A673 (cell line): ENCODE measurements at regions not wholly inside any gene's neighbourhood (a gene's known extent, or its start where the extent isn't known, plus 50 kb on each side); places are given as distances from the start of the nearest gene placed in this dataset.

ENCODE experiments used
- BruUV-seq: library from RNA; stranded (reverse); fragments of 400-500 nt; replicated peaks from 2 replicates; lab custom pipeline; 2021; lab: Mats Ljungman, UMichigan
- CTCF ChIA-PET: fragments of 300-600 bp; sonication (Branson Sonifier 250); formaldehyde crosslinking; loops from one replicate; lab custom pipeline; 2022; ENCODE audit warnings: antibody characterized with exemption; lab: Charles Lee
- POLR2A ChIA-PET: fragments of 300-600 bp; sonication (Branson Sonifier 250); formaldehyde crosslinking; loops from one replicate; lab custom pipeline; 2022; ENCODE audit warnings: antibody characterized with exemption; ENCODE audit not compliant: low non-redundant PET; lab: Charles Lee
- DNase-seq: peaks from one replicate; pipeline ENCODE4 v3.0.0-alpha.2; 2015; ENCODE audit warnings: low spot score
- H3K27ac ChIP-seq: fragments of 200-600 bp; sonication (generic); 2 replicates; pipeline ENCODE4 v1.5.1; 2016; ENCODE audit warnings: mixed run types, low read depth, mild to moderate bottlenecking, mixed read lengths, antibody characterized with exemption, low read length; ENCODE audit not compliant: poor library complexity, severe bottlenecking
- H3K27me3 ChIP-seq: fragments of 200-600 bp; sonication (generic); replicated peaks from 2 replicates; pipeline ENCODE4 v1.6.1; 2017; ENCODE audit warnings: mixed run types, low read depth, mild to moderate bottlenecking, mixed read lengths, antibody characterized with exemption, low read length; ENCODE audit not compliant: insufficient read depth, poor library complexity
- H3K36me3 ChIP-seq: fragments of 200-600 bp; sonication (generic); 2 replicates; pipeline ENCODE4 v1.6.1; 2016; ENCODE audit warnings: mixed run types, mild to moderate bottlenecking, mixed read lengths, antibody characterized with exemption, low read length; ENCODE audit not compliant: insufficient read depth, poor library complexity, severe bottlenecking
- H3K4me1 ChIP-seq: fragments of 200-600 bp; sonication (generic); 2 replicates; pipeline ENCODE4 v1.6.1; 2017; ENCODE audit warnings: mixed run types, mild to moderate bottlenecking, mixed read lengths, antibody characterized with exemption, low read length; ENCODE audit not compliant: insufficient read depth, poor library complexity, severe bottlenecking
- H3K4me3 ChIP-seq: fragments of 200-600 bp; sonication (generic); 2 replicates; pipeline ENCODE4 v1.5.1; 2016; ENCODE audit warnings: low read depth, mixed run types, mild to moderate bottlenecking, mixed read lengths, low read length; ENCODE audit not compliant: poor library complexity, severe bottlenecking
- H3K9me3 ChIP-seq: fragments of 200-600 bp; sonication (generic); 2 replicates; pipeline ENCODE4 v1.6.1; 2016; ENCODE audit warnings: mixed run types, low read depth, mild to moderate bottlenecking, mixed read lengths, antibody characterized with exemption, low read length; ENCODE audit not compliant: poor library complexity, severe bottlenecking
- EZH2 ChIP-seq: fragments of 200-600 bp; sonication (generic); IDR thresholded peaks from 2 replicates; pipeline ENCODE4 v1.6.1; 2017; ENCODE audit warnings: borderline replicate concordance, low read depth, mild to moderate bottlenecking, mixed read lengths, antibody characterized with exemption, low read length; ENCODE audit not compliant: poor library complexity, severe bottlenecking
- intact Hi-C: fragments of 100-400 bp; cut with micrococcal nuclease; formaldehyde crosslinking; loops from one replicate; pipeline ENCODE4 v1.10.0; 2022; ENCODE audit not compliant: unreplicated experiment
- TF ChIP-seq, protein P1 (sequence below): fragments of 300-800, 200-600 bp; sonication (generic); conservative IDR thresholded peaks from 2 replicates; pipeline ENCODE4 v1.5.1; 2017; ENCODE audit warnings: low read depth, mild to moderate bottlenecking, antibody characterized with exemption, low read length, moderate library complexity, mixed read lengths

DNA sequence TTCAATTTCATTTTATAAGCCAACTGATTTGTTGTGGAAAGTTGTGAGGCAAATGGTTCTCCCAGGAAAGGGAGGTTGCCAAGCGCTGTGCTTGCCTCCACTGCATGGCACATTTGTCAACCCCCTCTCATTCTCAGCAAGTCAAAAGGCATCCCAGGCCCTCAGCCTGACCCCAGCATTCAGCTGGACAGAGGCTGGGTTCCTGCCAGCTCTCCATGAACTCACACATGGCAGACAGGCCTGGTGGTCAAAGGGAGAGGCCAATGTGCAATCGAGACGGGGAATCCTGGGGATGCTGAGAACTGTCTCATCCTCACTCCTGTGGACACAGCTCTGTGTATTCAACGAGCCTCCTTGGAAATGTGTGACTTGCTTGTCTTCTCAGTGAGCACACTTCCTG, 106.0 kb upstream of the CDH4 start:
- H3K4me3 ChIP-seq: no peak overlapping the region
- H3K27me3 ChIP-seq: peaks cover 17% of the 10 kb centered on the region
- H3K9me3 ChIP-seq: no peaks in the 10 kb centered on the region
- DNase-seq: no peak
- no peaks in the 10 kb centered on the region for H3K4me1 ChIP-seq
- CTCF ChIA-PET: no interaction called here
- no TSS peak for BruUV-seq
- TF ChIP-seq EZH2: no peak
- TF ChIP-seq, protein P1, sequence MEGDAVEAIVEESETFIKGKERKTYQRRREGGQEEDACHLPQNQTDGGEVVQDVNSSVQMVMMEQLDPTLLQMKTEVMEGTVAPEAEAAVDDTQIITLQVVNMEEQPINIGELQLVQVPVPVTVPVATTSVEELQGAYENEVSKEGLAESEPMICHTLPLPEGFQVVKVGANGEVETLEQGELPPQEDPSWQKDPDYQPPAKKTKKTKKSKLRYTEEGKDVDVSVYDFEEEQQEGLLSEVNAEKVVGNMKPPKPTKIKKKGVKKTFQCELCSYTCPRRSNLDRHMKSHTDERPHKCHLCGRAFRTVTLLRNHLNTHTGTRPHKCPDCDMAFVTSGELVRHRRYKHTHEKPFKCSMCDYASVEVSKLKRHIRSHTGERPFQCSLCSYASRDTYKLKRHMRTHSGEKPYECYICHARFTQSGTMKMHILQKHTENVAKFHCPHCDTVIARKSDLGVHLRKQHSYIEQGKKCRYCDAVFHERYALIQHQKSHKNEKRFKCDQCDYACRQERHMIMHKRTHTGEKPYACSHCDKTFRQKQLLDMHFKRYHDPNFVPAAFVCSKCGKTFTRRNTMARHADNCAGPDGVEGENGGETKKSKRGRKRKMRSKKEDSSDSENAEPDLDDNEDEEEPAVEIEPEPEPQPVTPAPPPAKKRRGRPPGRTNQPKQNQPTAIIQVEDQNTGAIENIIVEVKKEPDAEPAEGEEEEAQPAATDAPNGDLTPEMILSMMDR: no peak
- intact Hi-C loops: no loop called here
- POLR2A ChIA-PET: no interaction called here
- no peak overlapping the region for H3K27ac ChIP-seq
- no peaks in the 10 kb centered on the region for H3K36me3 ChIP-seq

DNA sequence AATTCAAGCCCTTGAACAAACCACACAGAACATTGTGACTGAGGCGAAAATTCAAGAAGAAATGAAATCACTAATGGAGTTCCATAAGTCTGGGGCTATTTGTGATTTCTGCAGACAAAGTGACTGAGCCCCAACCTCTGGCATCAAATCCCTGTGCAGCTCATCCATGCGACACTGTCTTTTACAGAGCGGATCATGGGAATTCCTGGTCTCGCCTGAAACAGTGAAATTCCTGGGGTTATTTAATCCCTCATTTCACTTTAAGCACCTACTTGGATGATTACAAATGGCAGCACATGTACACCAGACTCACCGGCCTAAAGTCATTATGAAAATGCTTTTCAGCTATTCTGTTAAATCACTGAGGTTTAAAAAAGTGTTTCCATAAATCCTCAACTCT, 102.4 kb upstream of the CDH4 start:
- Histone ChIP-seq H3K4me1 (no peaks in the 10 kb centered on the region), H3K27ac (no peak overlapping the region), H3K36me3 (no peaks in the 10 kb centered on the region), H3K4me3 (no peak overlapping the region), H3K9me3 (no peaks in the 10 kb centered on the region), H3K27me3 (no peaks in the 10 kb centered on the region)
- no peak for DNase-seq
- no TSS peak for BruUV-seq
- intact Hi-C loops: no loop called here
- TF ChIP-seq, protein P1: no peak
- CTCF ChIA-PET: no interaction called here
- POLR2A ChIA-PET: no interaction called here

DNA sequence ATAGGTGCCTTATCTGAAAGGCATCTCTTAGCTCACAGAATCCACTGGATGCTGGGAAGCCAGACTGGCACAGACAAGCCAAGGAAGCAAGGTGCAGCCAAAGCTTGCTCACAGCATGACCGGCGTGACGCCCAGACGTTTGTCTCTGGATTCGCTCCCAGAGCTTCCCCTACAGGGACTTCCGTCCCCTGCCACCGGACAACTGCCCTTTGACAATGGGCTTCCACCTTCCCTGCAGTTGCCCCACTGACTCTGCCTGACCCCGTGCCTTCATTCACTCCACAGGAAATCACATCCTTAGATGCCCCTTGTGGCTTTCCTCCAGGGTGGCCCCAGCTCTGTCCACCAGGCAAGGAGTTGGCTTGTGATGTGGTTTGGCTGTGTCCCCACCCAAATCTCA, 94.8 kb upstream of the CDH4 start:
- ChIA-PET POLR2A (no interaction called here), CTCF (no interaction called here)
- DNase-seq: no peak
- Histone ChIP-seq H3K4me3 (no peak overlapping the region), H3K27me3 (no peaks in the 10 kb centered on the region), H3K36me3 (no peaks in the 10 kb centered on the region), H3K4me1 (peaks cover 4% of the 10 kb centered on the region), H3K9me3 (peaks cover 3% of the 10 kb centered on the region), H3K27ac (no peak overlapping the region)
- no TSS peak for BruUV-seq
- no peak for TF ChIP-seq EZH2
- TF ChIP-seq, protein P1: no peak
- intact Hi-C loops: no loop called here
